Hepatocyte (in vitro differentiated cells): ENCODE measurements at regions not wholly inside any gene's neighbourhood (a gene's known extent, or its start where the extent isn't known, plus 50 kb on each side); places are given as distances from the start of the nearest gene placed in this dataset.

ENCODE experiments used
- DNase-seq: peaks from one replicate; pipeline ENCODE4 v3.0.0-alpha.2; 2016; ENCODE audit warnings: low spot score
- H2AFZ ChIP-seq: fragments of 200-600 bp; sonication (generic); 2 replicates; pipeline ENCODE4 v1.6.0; 2016; ENCODE audit warnings: antibody characterized with exemption, mild to moderate bottlenecking
- H3K27ac ChIP-seq: fragments of 200-600 bp; sonication (generic); 2 replicates; pipeline ENCODE4 v1.5.1; 2016; ENCODE audit warnings: mild to moderate bottlenecking
- H3K27me3 ChIP-seq: fragments of 200-600 bp; sonication (generic); 2 replicates; pipeline ENCODE4 v1.6.1; 2016
- H3K36me3 ChIP-seq: fragments of 200-600 bp; sonication (generic); replicated peaks from 2 replicates; pipeline ENCODE4 v1.5.1; 2016; ENCODE audit warnings: low read depth; ENCODE audit not compliant: insufficient read depth
- H3K4me1 ChIP-seq: fragments of 200-600 bp; sonication (generic); 2 replicates; pipeline ENCODE4 v1.5.1; 2016; ENCODE audit warnings: mild to moderate bottlenecking, moderate library complexity; ENCODE audit not compliant: insufficient read depth
- H3K4me2 ChIP-seq: fragments of 200-600 bp; sonication (generic); 2 replicates; pipeline ENCODE4 v1.6.0; 2016
- H3K4me3 ChIP-seq: fragments of 200-600 bp; sonication (generic); 2 replicates; pipeline ENCODE4 v1.5.1; 2016; ENCODE audit warnings: mild to moderate bottlenecking
- H3K79me2 ChIP-seq: fragments of 200-600 bp; sonication (generic); 2 replicates; pipeline ENCODE4 v1.6.0; 2017; ENCODE audit warnings: mild to moderate bottlenecking
- H3K9me2 ChIP-seq: fragments of 200-600 bp; sonication (generic); replicated peaks from 2 replicates; pipeline ENCODE4 v1.6.0; 2017; ENCODE audit warnings: mild to moderate bottlenecking; ENCODE audit not compliant: insufficient read depth
- H3K9me3 ChIP-seq: fragments of 200-600 bp; sonication (generic); 2 replicates; pipeline ENCODE4 v1.5.1; 2016; ENCODE audit warnings: low read depth, mild to moderate bottlenecking
- H4K20me1 ChIP-seq: fragments of 200-600 bp; sonication (generic); 2 replicates; pipeline ENCODE4 v1.6.0; 2016; ENCODE audit warnings: mild to moderate bottlenecking; ENCODE audit not compliant: insufficient read depth, poor library complexity, severe bottlenecking
- CTCF ChIP-seq: fragments of 200-600 bp; sonication (generic); IDR thresholded peaks from 2 replicates; pipeline ENCODE4 v1.5.1; 2016; ENCODE audit warnings: antibody characterized with exemption, mild to moderate bottlenecking; ENCODE audit not compliant: poor library complexity
- EZH2 ChIP-seq: fragments of 200-600 bp; sonication (generic); IDR thresholded peaks from 2 replicates; pipeline ENCODE4 v1.6.1; 2016; ENCODE audit warnings: antibody characterized with exemption, mild to moderate bottlenecking, borderline replicate concordance
- EZH2phosphoT487 ChIP-seq: fragments of 200-600 bp; sonication (generic); IDR thresholded peaks from one replicate; pipeline ENCODE4 v1.6.1; 2018; ENCODE audit warnings: antibody characterized with exemption, mild to moderate bottlenecking, low read depth, moderate library complexity; ENCODE audit not compliant: unreplicated experiment, severe bottlenecking
- WGBS: methylation state at CpG from one replicate; pipeline ENCODE4 v1.1.6; 2016; ENCODE audit warnings: low lambda C conversion rate; ENCODE audit errors: missing lambda C conversion rate; 5-methylcytosine and 5-hydroxymethylcytosine counted together

- Histone ChIP-seq H3K27ac (no peak overlapping the region), H3K27me3 (no peaks in the 10 kb centered on the region), H3K4me2 (no peak overlapping the region), H3K4me3 (no peak overlapping the region), H3K79me2 (no peaks in the 10 kb centered on the region), H3K9me2 (no peaks in the 10 kb centered on the region), H3K4me1 (no peaks in the 10 kb centered on the region), H3K36me3 (no peaks in the 10 kb centered on the region), H4K20me1 (no peaks in the 10 kb centered on the region), H3K9me3 (no peaks in the 10 kb centered on the region), H2AFZ (no peak overlapping the region)
- TF ChIP-seq CTCF: no peak
- no peak for TF ChIP-seq EZH2phosphoT487
- no peak for TF ChIP-seq EZH2
- no peak for DNase-seq
- 92% methylated on average over 1 of the region's 1 CpG for WGBS
Measured at GRCh38 chr5:87686975-87687374, 274.2 kb upstream of the CCNH start.

- no peaks in the 10 kb centered on the region for H3K9me2 ChIP-seq
- H3K79me2 ChIP-seq: no peaks in the 10 kb centered on the region
- no peak for TF ChIP-seq EZH2
- TF ChIP-seq CTCF: no peak
- TF ChIP-seq EZH2phosphoT487: no peak
- H3K9me3 ChIP-seq: no peaks in the 10 kb centered on the region
- no peaks in the 10 kb centered on the region for H3K4me1 ChIP-seq
- no peaks in the 10 kb centered on the region for H3K36me3 ChIP-seq
- H3K4me3 ChIP-seq: no peak overlapping the region
- no peaks in the 10 kb centered on the region for H4K20me1 ChIP-seq
- DNase-seq: no peak
- no peak overlapping the region for H3K27ac ChIP-seq
- no peak overlapping the region for H2AFZ ChIP-seq
- H3K27me3 ChIP-seq: no peaks in the 10 kb centered on the region
- H3K4me2 ChIP-seq: no peak overlapping the region
Measured at GRCh38 chr5:87686018-87686417, 273.3 kb upstream of the CCNH start.

GRCh38 chr5:87674235-87674634 is 261.5 kb upstream of the CCNH start:
- 67% methylated on average over 2 of the region's 2 CpGs for WGBS
- no peaks in the 10 kb centered on the region for H3K4me1 ChIP-seq
- no peak overlapping the region for H3K4me3 ChIP-seq

More at GRCh38 chr5:87674235-87674634, 261.5 kb upstream of the CCNH start:
- H3K27ac ChIP-seq: no peak overlapping the region
- TF ChIP-seq EZH2phosphoT487 (no peak), CTCF (no peak), EZH2 (no peak)
- H2AFZ ChIP-seq: no peak overlapping the region
- no peaks in the 10 kb centered on the region for H3K79me2 ChIP-seq
- H3K36me3 ChIP-seq: no peaks in the 10 kb centered on the region
- no peaks in the 10 kb centered on the region for H3K9me2 ChIP-seq
- H3K9me3 ChIP-seq: no peaks in the 10 kb centered on the region
- no peaks in the 10 kb centered on the region for H4K20me1 ChIP-seq
- no peak for DNase-seq
- H3K27me3 ChIP-seq: no peaks in the 10 kb centered on the region
- no peak overlapping the region for H3K4me2 ChIP-seq
